Stomach (tissue), 4 donors: ENCODE measurements at regions not wholly inside any gene's neighbourhood (a gene's known extent, or its start where the extent isn't known, plus 50 kb on each side); places are given as distances from the start of the nearest gene placed in this dataset.

Experiments
- EP300 ChIP-seq: sonication (generic); formaldehyde crosslinking; IDR thresholded peaks from one replicate; pipeline ENCODE4 v1.6.1; 2017; ENCODE audit warnings: antibody characterized with exemption
- POLR2AphosphoS5 ChIP-seq, 3 donors: sonication (generic); formaldehyde crosslinking; IDR thresholded peaks; one replicate each; pipeline ENCODE4 v1.6.1; 2016; ENCODE audit warnings: antibody characterized with exemption in 3 of 3
- TF ChIP-seq, protein P1 (sequence below), 7 experiments: fragments of 450-650 bp in 4 of 7; fragments of 200-600 bp in 3 of 7; sonication (generic) in 3 of 7; IDR thresholded peaks; one replicate each; pipeline ENCODE4 v1.5.1; 2016 to 2019; ENCODE audit warnings: antibody characterized with exemption in 7 of 7, control low read depth in 2 of 7, mild to moderate bottlenecking in 1 of 7

DNA sequence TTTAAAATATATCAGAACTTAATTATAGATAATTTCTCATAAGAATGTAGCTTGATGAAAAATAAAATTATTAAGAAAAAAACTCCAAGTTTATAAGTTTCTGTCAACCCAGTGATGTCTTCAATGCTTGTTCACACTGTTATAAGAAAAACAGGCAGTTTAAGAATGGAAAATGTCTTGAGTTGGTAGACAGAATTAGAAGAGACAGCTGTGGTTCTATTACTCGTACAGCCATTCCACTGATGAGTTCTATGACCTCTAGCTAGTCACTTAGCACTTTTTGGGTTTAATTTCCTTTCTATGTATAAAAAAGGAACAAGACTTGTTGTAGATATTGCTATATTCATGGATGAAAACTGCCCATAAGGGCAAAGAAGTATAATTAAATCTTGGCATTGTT is 1013.1 kb upstream of the ATXN8OS start:
- TF ChIP-seq, protein P1, sequence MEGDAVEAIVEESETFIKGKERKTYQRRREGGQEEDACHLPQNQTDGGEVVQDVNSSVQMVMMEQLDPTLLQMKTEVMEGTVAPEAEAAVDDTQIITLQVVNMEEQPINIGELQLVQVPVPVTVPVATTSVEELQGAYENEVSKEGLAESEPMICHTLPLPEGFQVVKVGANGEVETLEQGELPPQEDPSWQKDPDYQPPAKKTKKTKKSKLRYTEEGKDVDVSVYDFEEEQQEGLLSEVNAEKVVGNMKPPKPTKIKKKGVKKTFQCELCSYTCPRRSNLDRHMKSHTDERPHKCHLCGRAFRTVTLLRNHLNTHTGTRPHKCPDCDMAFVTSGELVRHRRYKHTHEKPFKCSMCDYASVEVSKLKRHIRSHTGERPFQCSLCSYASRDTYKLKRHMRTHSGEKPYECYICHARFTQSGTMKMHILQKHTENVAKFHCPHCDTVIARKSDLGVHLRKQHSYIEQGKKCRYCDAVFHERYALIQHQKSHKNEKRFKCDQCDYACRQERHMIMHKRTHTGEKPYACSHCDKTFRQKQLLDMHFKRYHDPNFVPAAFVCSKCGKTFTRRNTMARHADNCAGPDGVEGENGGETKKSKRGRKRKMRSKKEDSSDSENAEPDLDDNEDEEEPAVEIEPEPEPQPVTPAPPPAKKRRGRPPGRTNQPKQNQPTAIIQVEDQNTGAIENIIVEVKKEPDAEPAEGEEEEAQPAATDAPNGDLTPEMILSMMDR (IDR thresholded peaks at IDR 0.05), result no peak
- TF ChIP-seq POLR2AphosphoS5 (IDR thresholded peaks at IDR 0.05) (no peak), EP300 (no peak)
